OCI-LY7 (cell line): ENCODE measurements at regions not wholly inside any gene's neighbourhood (a gene's known extent, or its start where the extent isn't known, plus 50 kb on each side); places are given as distances from the start of the nearest gene placed in this dataset.

Experiments used
- BruUV-seq: library from RNA; stranded (reverse); fragments of 400-500 nt; replicated peaks from 2 replicates; lab custom pipeline; 2021; lab: Mats Ljungman, UMichigan
- CTCF ChIA-PET: fragments of 300-600 bp; sonication (Branson Sonifier 250); formaldehyde crosslinking; loops from one replicate; lab custom pipeline; 2022; ENCODE audit warnings: antibody characterized with exemption; ENCODE audit not compliant: unreplicated experiment; lab: Charles Lee
- POLR2A ChIA-PET: fragments of 300-600 bp; sonication (Branson Sonifier 250); formaldehyde crosslinking; loops from one replicate; lab custom pipeline; 2022; ENCODE audit warnings: antibody characterized with exemption; lab: Charles Lee
- DNase-seq: peaks from one replicate; pipeline ENCODE4 v3.0.0-alpha.2; 2015; ENCODE audit warnings: low spot score
- H2AFZ ChIP-seq: fragments of 200-600 bp; sonication (generic), shearing (Covaris generic); 2 replicates; pipeline ENCODE4 v1.6.1; 2014; ENCODE audit warnings: mild to moderate bottlenecking, antibody characterized with exemption, low read length, moderate library complexity
- H3K27ac ChIP-seq: fragments of 200-600 bp; sonication (generic); 2 replicates; pipeline ENCODE4 v1.5.1; 2014; ENCODE audit warnings: mixed run types, low read depth, mild to moderate bottlenecking, moderate library complexity, low read length, inconsistent platforms; ENCODE audit not compliant: poor library complexity, severe bottlenecking
- H3K36me3 ChIP-seq: fragments of 200-600 bp; sonication (generic); 2 replicates; pipeline ENCODE4 v1.6.1; 2014; ENCODE audit warnings: mild to moderate bottlenecking, antibody characterized with exemption, low read length, moderate library complexity, mixed read lengths; ENCODE audit not compliant: insufficient read depth
- H3K4me1 ChIP-seq: fragments of 200-600 bp; sonication (generic); 2 replicates; pipeline ENCODE4 v1.5.1; 2014; ENCODE audit warnings: mild to moderate bottlenecking, low read length; ENCODE audit not compliant: insufficient read depth, poor library complexity, severe bottlenecking
- H3K4me2 ChIP-seq: fragments of 200-600 bp; sonication (generic); 2 replicates; pipeline ENCODE4 v1.6.1; 2014; ENCODE audit warnings: mild to moderate bottlenecking, low read length
- H3K4me3 ChIP-seq: fragments of 200-600 bp; sonication (generic); 2 replicates; pipeline ENCODE4 v1.5.1; 2014; ENCODE audit warnings: mild to moderate bottlenecking, low read depth, low read length; ENCODE audit not compliant: poor library complexity, severe bottlenecking
- H3K79me2 ChIP-seq: fragments of 200-600 bp; sonication (generic); 2 replicates; pipeline ENCODE4 v1.6.1; 2016; ENCODE audit warnings: low read depth, mild to moderate bottlenecking, low read length, moderate library complexity, mixed read lengths; ENCODE audit not compliant: insufficient read depth
- H3K9me2 ChIP-seq: fragments of 200-600 bp; sonication (generic); 2 replicates; pipeline ENCODE4 v1.6.1; 2016; ENCODE audit warnings: mild to moderate bottlenecking, low read length, mixed read lengths; ENCODE audit not compliant: insufficient read depth
- H3K9me3 ChIP-seq: fragments of 200-600 bp; sonication (generic); 2 replicates; pipeline ENCODE4 v1.6.1; 2014; ENCODE audit warnings: mild to moderate bottlenecking, mixed run types, low read length, mixed read lengths
- H4K20me1 ChIP-seq: fragments of 200-600 bp; sonication (generic); 2 replicates; pipeline ENCODE4 v1.6.1; 2014; ENCODE audit warnings: mild to moderate bottlenecking, antibody characterized with exemption, low read length, moderate library complexity, mixed read lengths; ENCODE audit not compliant: insufficient read depth
- CTCF ChIP-seq: fragments of 200-600 bp; sonication (generic); conservative IDR thresholded peaks from 2 replicates; pipeline ENCODE4 v1.5.1; 2014; ENCODE audit warnings: mild to moderate bottlenecking, antibody characterized with exemption, low read length, moderate library complexity, mixed read lengths
- EZH2phosphoT487 ChIP-seq: fragments of 200-600 bp; sonication (generic); IDR thresholded peaks from 2 replicates; pipeline ENCODE4 v1.6.1; 2018; ENCODE audit warnings: low read depth, borderline replicate concordance, mild to moderate bottlenecking, mixed run types, antibody characterized with exemption, low read length, moderate library complexity, mixed read lengths
- intact Hi-C: fragments of 100-400 bp; cut with micrococcal nuclease; formaldehyde crosslinking; loops from one replicate; pipeline ENCODE4 v1.10.0; 2022; ENCODE audit not compliant: unreplicated experiment

GRCh38 chr6:9361749-9362148 is 926.4 kb upstream of the SLC35B3 start:
- DNase-seq, result no peak
- H3K9me3 ChIP-seq, result no peaks in the 10 kb centered on the region
- BruUV-seq, result no TSS peak
- TF ChIP-seq CTCF, result no peak
- H3K4me3 ChIP-seq, result no peak overlapping the region
- H3K4me2 ChIP-seq, result no peak overlapping the region
- no peaks in the 10 kb centered on the region for H4K20me1 ChIP-seq
- no peak overlapping the region for H3K27ac ChIP-seq
- H3K79me2 ChIP-seq, result no peaks in the 10 kb centered on the region
- no peaks in the 10 kb centered on the region for H3K36me3 ChIP-seq
- no peaks in the 10 kb centered on the region for H3K9me2 ChIP-seq
- POLR2A ChIA-PET, result no interaction called here
- CTCF ChIA-PET, result no interaction called here
- intact Hi-C loops, result loop anchor here (2.0 kb wide), 1 partner anchor 17 kb away; no protein-coding TSS in a partner anchor
- H2AFZ ChIP-seq, result no peak overlapping the region
- no peaks in the 10 kb centered on the region for H3K4me1 ChIP-seq

- BruUV-seq, result no TSS peak
These were observed 925.5 kb upstream of the SLC35B3 start for GRCh38 chr6:9360881-9361280.

GRCh38 chr6:9347608-9348007 is 912.3 kb upstream of the SLC35B3 start:
- no peaks in the 10 kb centered on the region for H4K20me1 ChIP-seq
- no peak overlapping the region for H3K4me3 ChIP-seq
- ChIA-PET CTCF (no interaction called here), POLR2A (no interaction called here)
- H3K4me1 ChIP-seq, result no peaks in the 10 kb centered on the region
- no peaks in the 10 kb centered on the region for H3K9me2 ChIP-seq
- H3K4me2 ChIP-seq, result no peak overlapping the region
- no peaks in the 10 kb centered on the region for H3K9me3 ChIP-seq
- no TSS peak for BruUV-seq
- H3K27ac ChIP-seq, result no peak overlapping the region
- no peak overlapping the region for H2AFZ ChIP-seq
- TF ChIP-seq EZH2phosphoT487 (no peak), CTCF (no peak)
- no peaks in the 10 kb centered on the region for H3K79me2 ChIP-seq
- DNase-seq, result no peak
- intact Hi-C loops, result no loop called here
- H3K36me3 ChIP-seq, result no peaks in the 10 kb centered on the region

More at GRCh38 chr6:9360881-9361280, 925.5 kb upstream of the SLC35B3 start:
- Histone ChIP-seq H4K20me1 (no peaks in the 10 kb centered on the region), H3K9me2 (no peaks in the 10 kb centered on the region; the same call in 1 of the 2 replicates), H3K4me2 (no peak overlapping the region), H3K36me3 (no peaks in the 10 kb centered on the region), H3K27ac (no peak overlapping the region), H3K4me3 (no peak overlapping the region), H2AFZ (no peak overlapping the region), H3K4me1 (no peaks in the 10 kb centered on the region), H3K9me3 (no peaks in the 10 kb centered on the region), H3K79me2 (no peaks in the 10 kb centered on the region)
- intact Hi-C loops, result no loop called here
- no peak for DNase-seq
- ChIA-PET CTCF (no interaction called here), POLR2A (no interaction called here)
- TF ChIP-seq EZH2phosphoT487, result no peak
- TF ChIP-seq CTCF, result no peak
